ENCODE measurements at regions not wholly inside any gene's neighbourhood (a gene's known extent, or its start where the extent isn't known, plus 50 kb on each side); places are given as distances from the start of the nearest gene placed in this dataset.

GRCh38 chr12:87814625-87815024, 214.6 kb downstream of the C12orf50 start:
- H3K27me3 ChIP-seq (ENCODE audit: control insufficient read depth in 5 of 5, insufficient read depth in 4 of 5, low read length in 5 of 5) = no peaks in the 10 kb centered on the region
- no peak overlapping the region for H3K9ac ChIP-seq (ENCODE audit: low read length in 5 of 5)
- H3K4me1 ChIP-seq (ENCODE audit: control insufficient read depth in 5 of 5, insufficient read depth in 5 of 5, low read length in 5 of 5) = peaks cover 0 to 49% (median 7%) of the 10 kb centered on the region in 5 donors
- no peak overlapping the region for H3K4me3 ChIP-seq (ENCODE audit: low read depth in 1 of 5, low read length in 5 of 5)
- H3K27ac ChIP-seq (ENCODE audit: low read depth, low read length) = peak overlapping the region; percentile 73
- H3K9me3 ChIP-seq (ENCODE audit: control insufficient read depth in 5 of 5, low read length in 5 of 5) = no peaks in the 10 kb centered on the region
- no peaks in the 10 kb centered on the region for H3K36me3 ChIP-seq (ENCODE audit: control insufficient read depth in 5 of 5, insufficient read depth in 5 of 5, low read length in 5 of 5)

GRCh38 chr12:87813476-87814234, 215.5 kb downstream of the C12orf50 start:
- Histone ChIP-seq H3K4me1 (ENCODE audit: control insufficient read depth in 5 of 5, insufficient read depth in 5 of 5, low read length in 5 of 5) (peaks cover 0 to 47% (median 7%) of the 10 kb centered on the region in 5 donors), H3K4me3 (ENCODE audit: low read depth in 1 of 5, low read length in 5 of 5) (no peak overlapping the region), H3K27me3 (ENCODE audit: control insufficient read depth in 5 of 5, insufficient read depth in 4 of 5, low read length in 5 of 5) (no peaks in the 10 kb centered on the region), H3K9me3 (ENCODE audit: control insufficient read depth in 5 of 5, low read length in 5 of 5) (no peaks in the 10 kb centered on the region), H3K36me3 (ENCODE audit: control insufficient read depth in 5 of 5, insufficient read depth in 5 of 5, low read length in 5 of 5) (no peaks in the 10 kb centered on the region), H3K27ac (ENCODE audit: low read depth, low read length) (peak overlapping the region; percentile 54), H3K9ac (ENCODE audit: low read length in 5 of 5) (no peak overlapping the region)

GRCh38 chr12:87812681-87813080, 216.5 kb downstream of the C12orf50 start:
- Histone ChIP-seq H3K4me1 (ENCODE audit: control insufficient read depth in 5 of 5, insufficient read depth in 5 of 5, low read length in 5 of 5) (peaks cover 0 to 39% (median 7%) of the 10 kb centered on the region in 5 donors), H3K27ac (ENCODE audit: low read depth, low read length) (no peak overlapping the region), H3K36me3 (ENCODE audit: control insufficient read depth in 5 of 5, insufficient read depth in 5 of 5, low read length in 5 of 5) (no peaks in the 10 kb centered on the region), H3K4me3 (ENCODE audit: low read depth in 1 of 5, low read length in 5 of 5) (no peak overlapping the region), H3K9ac (ENCODE audit: low read length in 5 of 5) (no peak overlapping the region), H3K27me3 (ENCODE audit: control insufficient read depth in 5 of 5, insufficient read depth in 4 of 5, low read length in 5 of 5) (no peaks in the 10 kb centered on the region), H3K9me3 (ENCODE audit: control insufficient read depth in 5 of 5, low read length in 5 of 5) (no peaks in the 10 kb centered on the region)

GRCh38 chr12:87812030-87812429, 217.2 kb downstream of the C12orf50 start:
- peaks cover 0 to 39% (median 7%) of the 10 kb centered on the region in 5 donors for H3K4me1 ChIP-seq (ENCODE audit: control insufficient read depth in 5 of 5, insufficient read depth in 5 of 5, low read length in 5 of 5)
- H3K4me3 ChIP-seq (ENCODE audit: low read depth in 1 of 5, low read length in 5 of 5) = no peak overlapping the region
- H3K27ac ChIP-seq (ENCODE audit: low read depth, low read length) = no peak overlapping the region
- H3K9me3 ChIP-seq (ENCODE audit: control insufficient read depth in 5 of 5, low read length in 5 of 5) = no peaks in the 10 kb centered on the region
- H3K36me3 ChIP-seq (ENCODE audit: control insufficient read depth in 5 of 5, insufficient read depth in 5 of 5, low read length in 5 of 5) = no peaks in the 10 kb centered on the region
- no peak overlapping the region for H3K9ac ChIP-seq (ENCODE audit: low read length in 5 of 5)
- no peaks in the 10 kb centered on the region for H3K27me3 ChIP-seq (ENCODE audit: control insufficient read depth in 5 of 5, insufficient read depth in 4 of 5, low read length in 5 of 5)

- Histone ChIP-seq H3K4me1 (ENCODE audit: control insufficient read depth in 5 of 5, insufficient read depth in 5 of 5, low read length in 5 of 5) (peaks cover 0 to 23% (median 2%) of the 10 kb centered on the region in 5 donors), H3K9me3 (ENCODE audit: control insufficient read depth in 5 of 5, low read length in 5 of 5) (no peaks in the 10 kb centered on the region), H3K27me3 (ENCODE audit: control insufficient read depth in 5 of 5, insufficient read depth in 4 of 5, low read length in 5 of 5) (no peaks in the 10 kb centered on the region), H3K9ac (ENCODE audit: low read length in 5 of 5) (no peak overlapping the region), H3K4me3 (ENCODE audit: low read depth in 1 of 5, low read length in 5 of 5) (no peak overlapping the region), H3K36me3 (ENCODE audit: control insufficient read depth in 5 of 5, insufficient read depth in 5 of 5, low read length in 5 of 5) (no peaks in the 10 kb centered on the region), H3K27ac (ENCODE audit: low read depth, low read length) (no peak overlapping the region)
Measured at GRCh38 chr12:87809916-87810315, 219.3 kb downstream of the C12orf50 start.

- Histone ChIP-seq H3K36me3 (ENCODE audit: control insufficient read depth in 5 of 5, insufficient read depth in 5 of 5, low read length in 5 of 5) (no peaks in the 10 kb centered on the region), H3K27me3 (ENCODE audit: control insufficient read depth in 5 of 5, insufficient read depth in 4 of 5, low read length in 5 of 5) (no peaks in the 10 kb centered on the region), H3K4me3 (ENCODE audit: low read depth in 1 of 5, low read length in 5 of 5) (no peak overlapping the region), H3K9ac (ENCODE audit: low read length in 5 of 5) (no peak overlapping the region), H3K27ac (ENCODE audit: low read depth, low read length) (no peak overlapping the region), H3K4me1 (ENCODE audit: control insufficient read depth in 5 of 5, insufficient read depth in 5 of 5, low read length in 5 of 5) (peaks cover 0 to 16% (median 0%) of the 10 kb centered on the region in 5 donors), H3K9me3 (ENCODE audit: control insufficient read depth in 5 of 5, low read length in 5 of 5) (no peaks in the 10 kb centered on the region)
Measured at GRCh38 chr12:87807086-87807485, 222.1 kb downstream of the C12orf50 start.

- H3K4me1 ChIP-seq (ENCODE audit: control insufficient read depth in 5 of 5, insufficient read depth in 5 of 5, low read length in 5 of 5) = peaks cover 0 to 17% (median 0%) of the 10 kb centered on the region in 5 donors
- no peak overlapping the region for H3K4me3 ChIP-seq (ENCODE audit: low read depth in 1 of 5, low read length in 5 of 5)
- H3K9me3 ChIP-seq (ENCODE audit: control insufficient read depth in 5 of 5, low read length in 5 of 5) = no peaks in the 10 kb centered on the region
- no peak overlapping the region for H3K27ac ChIP-seq (ENCODE audit: low read depth, low read length)
- H3K27me3 ChIP-seq (ENCODE audit: control insufficient read depth in 5 of 5, insufficient read depth in 4 of 5, low read length in 5 of 5) = no peaks in the 10 kb centered on the region
- H3K36me3 ChIP-seq (ENCODE audit: control insufficient read depth in 5 of 5, insufficient read depth in 5 of 5, low read length in 5 of 5) = no peaks in the 10 kb centered on the region
- no peak overlapping the region for H3K9ac ChIP-seq (ENCODE audit: low read length in 5 of 5)
Measured at GRCh38 chr12:87806310-87806709, 222.9 kb downstream of the C12orf50 start.

- no peaks in the 10 kb centered on the region for H3K9me3 ChIP-seq (ENCODE audit: control insufficient read depth in 5 of 5, low read length in 5 of 5)
- H3K9ac ChIP-seq (ENCODE audit: low read length in 5 of 5) = no peak overlapping the region
- no peaks in the 10 kb centered on the region for H3K27me3 ChIP-seq (ENCODE audit: control insufficient read depth in 5 of 5, insufficient read depth in 4 of 5, low read length in 5 of 5)
- H3K27ac ChIP-seq (ENCODE audit: low read depth, low read length) = no peak overlapping the region
- no peak overlapping the region for H3K4me3 ChIP-seq (ENCODE audit: low read depth in 1 of 5, low read length in 5 of 5)
- H3K4me1 ChIP-seq (ENCODE audit: control insufficient read depth in 5 of 5, insufficient read depth in 5 of 5, low read length in 5 of 5) = peaks cover 0 to 19% (median 0%) of the 10 kb centered on the region in 5 donors
- H3K36me3 ChIP-seq (ENCODE audit: control insufficient read depth in 5 of 5, insufficient read depth in 5 of 5, low read length in 5 of 5) = no peaks in the 10 kb centered on the region
Measured at GRCh38 chr12:87804386-87804785, 224.8 kb downstream of the C12orf50 start.

- H3K36me3 ChIP-seq (ENCODE audit: control insufficient read depth in 5 of 5, insufficient read depth in 5 of 5, low read length in 5 of 5) = no peaks in the 10 kb centered on the region
- no peaks in the 10 kb centered on the region for H3K27me3 ChIP-seq (ENCODE audit: control insufficient read depth in 5 of 5, insufficient read depth in 4 of 5, low read length in 5 of 5)
- no peaks in the 10 kb centered on the region for H3K9me3 ChIP-seq (ENCODE audit: control insufficient read depth in 5 of 5, low read length in 5 of 5)
- H3K27ac ChIP-seq (ENCODE audit: low read depth, low read length) = no peak overlapping the region
- no peak overlapping the region for H3K9ac ChIP-seq (ENCODE audit: low read length in 5 of 5)
- peaks cover 0 to 19% (median 0%) of the 10 kb centered on the region in 5 donors for H3K4me1 ChIP-seq (ENCODE audit: control insufficient read depth in 5 of 5, insufficient read depth in 5 of 5, low read length in 5 of 5)
- no peak overlapping the region for H3K4me3 ChIP-seq (ENCODE audit: low read depth in 1 of 5, low read length in 5 of 5)
Measured at GRCh38 chr12:87802721-87803011, 226.5 kb downstream of the C12orf50 start.

- H3K9ac ChIP-seq (ENCODE audit: low read length in 5 of 5) = no peak overlapping the region
- no peaks in the 10 kb centered on the region for H3K36me3 ChIP-seq (ENCODE audit: control insufficient read depth in 5 of 5, insufficient read depth in 5 of 5, low read length in 5 of 5)
- no peak overlapping the region for H3K4me3 ChIP-seq (ENCODE audit: low read depth in 1 of 5, low read length in 5 of 5)
- H3K4me1 ChIP-seq (ENCODE audit: control insufficient read depth in 5 of 5, insufficient read depth in 5 of 5, low read length in 5 of 5) = peaks cover 0 to 24% (median 0%) of the 10 kb centered on the region in 5 donors
- H3K27me3 ChIP-seq (ENCODE audit: control insufficient read depth in 5 of 5, insufficient read depth in 4 of 5, low read length in 5 of 5) = no peaks in the 10 kb centered on the region
- H3K27ac ChIP-seq (ENCODE audit: low read depth, low read length) = no peak overlapping the region
- no peaks in the 10 kb centered on the region for H3K9me3 ChIP-seq (ENCODE audit: control insufficient read depth in 5 of 5, low read length in 5 of 5)
Measured at GRCh38 chr12:87801860-87802720, 227.1 kb downstream of the C12orf50 start.
